IgD-negative memory B cell (primary cell): ENCODE measurements at regions not wholly inside any gene's neighbourhood (a gene's known extent, or its start where the extent isn't known, plus 50 kb on each side); places are given as distances from the start of the nearest gene placed in this dataset.

Experiments used
- H3K27ac Mint-ChIP-seq, 3 donors: one replicate each; pipeline ENCODE4 v1.8.0; 2020 to 2022; ENCODE audit warnings: mild to moderate bottlenecking in 3 of 3, mixed read lengths in 3 of 3, moderate library complexity in 1 of 3
- H3K27me3 Mint-ChIP-seq: one replicate; pipeline ENCODE4 v1.8.0; 2021; ENCODE audit warnings: mixed read lengths
- H3K36me3 Mint-ChIP-seq: one replicate; pipeline ENCODE4 v1.8.0; 2020; ENCODE audit warnings: mild to moderate bottlenecking, mixed read lengths
- H3K4me1 Mint-ChIP-seq, 3 donors: one replicate each; pipeline ENCODE4 v1.8.0; 2020 to 2022; ENCODE audit warnings: mixed read lengths in 3 of 3, mild to moderate bottlenecking in 1 of 3
- H3K4me3 Mint-ChIP-seq, 4 donors: one replicate each; pipeline ENCODE4 v1.8.0; 2020 to 2022; ENCODE audit warnings: mild to moderate bottlenecking in 4 of 4, mixed read lengths in 4 of 4, moderate library complexity in 3 of 4
- H3K9me3 Mint-ChIP-seq, 3 donors: one replicate each; pipeline ENCODE4 v1.8.0; 2020 to 2021; ENCODE audit warnings: mixed read lengths in 3 of 3, mild to moderate bottlenecking in 1 of 3

- H3K27ac Mint-ChIP-seq = peak overlapping the region in 2 of 3 donors; percentile 63 to 96
- no peaks in the 10 kb centered on the region for H3K27me3 Mint-ChIP-seq
- peak overlapping the region; percentile 73 to 93 (median 86) for H3K4me3 Mint-ChIP-seq
- H3K9me3 Mint-ChIP-seq = peaks cover 0 to 2% (median 0%) of the 10 kb centered on the region in 3 donors
- peaks cover 7 to 12% (median 9%) of the 10 kb centered on the region in 3 donors for H3K4me1 Mint-ChIP-seq
- H3K36me3 Mint-ChIP-seq = peaks cover 2% of the 10 kb centered on the region
These were observed 216.5 kb upstream of the RTL1 start for GRCh38 chr14:101119830-101120571.

GRCh38 chr14:101120641-101121507 is 217.4 kb upstream of the RTL1 start:
- peaks cover 2% of the 10 kb centered on the region for H3K36me3 Mint-ChIP-seq
- H3K4me3 Mint-ChIP-seq = peak overlapping the region; percentile 73 to 93 (median 86)
- H3K27me3 Mint-ChIP-seq = no peaks in the 10 kb centered on the region
- H3K4me1 Mint-ChIP-seq = peaks cover 7 to 12% (median 9%) of the 10 kb centered on the region in 3 donors
- peaks cover 0 to 2% (median 0%) of the 10 kb centered on the region in 3 donors for H3K9me3 Mint-ChIP-seq
- peak overlapping the region; percentile 28 to 96 (median 86) for H3K27ac Mint-ChIP-seq

GRCh38 chr14:101121508-101122139 is 218.1 kb upstream of the RTL1 start:
- Mint-ChIP-seq H3K4me3 (peak overlapping the region; percentile 73 to 93 (median 86)), H3K27ac (peak overlapping the region; percentile 28 to 96 (median 86)), H3K4me1 (peaks cover 7 to 12% (median 9%) of the 10 kb centered on the region in 3 donors), H3K27me3 (no peaks in the 10 kb centered on the region), H3K36me3 (peaks cover 2% of the 10 kb centered on the region), H3K9me3 (peaks cover 0 to 2% (median 0%) of the 10 kb centered on the region in 3 donors)

GRCh38 chr14:101122237-101123141 is 219.0 kb upstream of the RTL1 start:
- no peak overlapping the region for H3K4me3 Mint-ChIP-seq
- H3K36me3 Mint-ChIP-seq = peaks cover under 1% of the 10 kb centered on the region
- peaks cover 0 to 5% (median 2%) of the 10 kb centered on the region in 3 donors for H3K9me3 Mint-ChIP-seq
- peaks cover 7 to 12% (median 9%) of the 10 kb centered on the region in 3 donors for H3K4me1 Mint-ChIP-seq
- no peaks in the 10 kb centered on the region for H3K27me3 Mint-ChIP-seq
- H3K27ac Mint-ChIP-seq = no peak overlapping the region

GRCh38 chr14:101123618-101124510 is 220.3 kb upstream of the RTL1 start:
- peaks cover under 1 to 8% (median 6%) of the 10 kb centered on the region in 3 donors for H3K9me3 Mint-ChIP-seq
- no peaks in the 10 kb centered on the region for H3K36me3 Mint-ChIP-seq
- no peak overlapping the region for H3K27ac Mint-ChIP-seq
- H3K4me3 Mint-ChIP-seq = peak overlapping the region in 2 of 4 donors; percentile 55 to 80
- H3K4me1 Mint-ChIP-seq = peaks cover 5 to 12% (median 9%) of the 10 kb centered on the region in 3 donors
- H3K27me3 Mint-ChIP-seq = peaks cover 1% of the 10 kb centered on the region

GRCh38 chr14:101124815-101125214 is 221.3 kb upstream of the RTL1 start:
- Mint-ChIP-seq H3K4me1 (peaks cover 0 to 12% (median 9%) of the 10 kb centered on the region in 3 donors), H3K9me3 (peaks cover 0 to 8% (median 6%) of the 10 kb centered on the region in 3 donors), H3K36me3 (no peaks in the 10 kb centered on the region), H3K27me3 (peaks cover 1% of the 10 kb centered on the region), H3K27ac (no peak overlapping the region), H3K4me3 (peak overlapping the region in 1 of 4 donors; percentile 35)

GRCh38 chr14:101125313-101125712 is 221.8 kb upstream of the RTL1 start:
- H3K4me1 Mint-ChIP-seq = peaks cover 0 to 9% (median 6%) of the 10 kb centered on the region in 3 donors
- H3K9me3 Mint-ChIP-seq = peaks cover 0 to 8% (median 6%) of the 10 kb centered on the region in 3 donors
- no peak overlapping the region for H3K4me3 Mint-ChIP-seq
- H3K27ac Mint-ChIP-seq = no peak overlapping the region
- no peaks in the 10 kb centered on the region for H3K36me3 Mint-ChIP-seq
- peaks cover 2% of the 10 kb centered on the region for H3K27me3 Mint-ChIP-seq

GRCh38 chr14:101125719-101126651 is 222.5 kb upstream of the RTL1 start:
- Mint-ChIP-seq H3K36me3 (peaks cover 1% of the 10 kb centered on the region), H3K27me3 (peaks cover 4% of the 10 kb centered on the region), H3K4me1 (peaks cover 0 to 9% (median 4%) of the 10 kb centered on the region in 3 donors), H3K27ac (no peak overlapping the region), H3K4me3 (no peak overlapping the region), H3K9me3 (peaks cover 0 to 8% (median 6%) of the 10 kb centered on the region in 3 donors)

- H3K27me3 Mint-ChIP-seq = peaks cover 9% of the 10 kb centered on the region
- peak overlapping the region in 1 of 3 donors; percentile 80 for H3K27ac Mint-ChIP-seq
These were observed 223.2 kb upstream of the RTL1 start for GRCh38 chr14:101126731-101127130.

GRCh38 chr14:101127224-101127623 is 223.7 kb upstream of the RTL1 start:
- Mint-ChIP-seq H3K36me3 (peaks cover 1% of the 10 kb centered on the region), H3K4me1 (peaks cover 0 to 3% (median 0%) of the 10 kb centered on the region in 3 donors), H3K4me3 (no peak overlapping the region), H3K27ac (peak overlapping the region in 1 of 3 donors; percentile 80), H3K27me3 (peaks cover 10% of the 10 kb centered on the region), H3K9me3 (peaks cover 0 to 8% (median 6%) of the 10 kb centered on the region in 3 donors)

More at GRCh38 chr14:101126731-101127130, 223.2 kb upstream of the RTL1 start:
- peaks cover 0 to 3% (median 0%) of the 10 kb centered on the region in 3 donors for H3K4me1 Mint-ChIP-seq
- H3K9me3 Mint-ChIP-seq = peaks cover 0 to 8% (median 6%) of the 10 kb centered on the region in 3 donors
- peaks cover 1% of the 10 kb centered on the region for H3K36me3 Mint-ChIP-seq
- H3K4me3 Mint-ChIP-seq = no peak overlapping the region

GRCh38 chr14:101128478-101129321 is 225.2 kb upstream of the RTL1 start:
- Mint-ChIP-seq H3K27ac (no peak overlapping the region), H3K27me3 (peaks cover 10% of the 10 kb centered on the region), H3K36me3 (peaks cover 1% of the 10 kb centered on the region), H3K4me1 (peaks cover 0 to 3% (median 0%) of the 10 kb centered on the region in 3 donors), H3K9me3 (peaks cover 2 to 11% (median 8%) of the 10 kb centered on the region in 3 donors), H3K4me3 (no peak overlapping the region)
